Keratinocyte (primary cell): ENCODE measurements at regions not wholly inside any gene's neighbourhood (a gene's known extent, or its start where the extent isn't known, plus 50 kb on each side); places are given as distances from the start of the nearest gene placed in this dataset.

Source experiments
- DNase-seq: peaks from one replicate; pipeline ENCODE4 v3.0.0-alpha.2; 2011; ENCODE audit warnings: low read depth, missing footprints, low spot score
- FAIRE-seq: peaks from 2 replicates; lab custom pipeline; 2011; peaks lifted over from hg19 to GRCh38; lab: Jason Lieb, UNC
- H2AFZ ChIP-seq: 2 replicates; pipeline ENCODE4 v1.6.0; 2012; ENCODE audit warnings: low read length, control low read depth, inconsistent platforms; ENCODE audit not compliant: control insufficient read depth
- H3K27ac ChIP-seq: 2 replicates; pipeline ENCODE4 v1.5.1; 2011; ENCODE audit warnings: low read length; ENCODE audit not compliant: control insufficient read depth, insufficient read depth
- H3K27me3 ChIP-seq: 3 replicates; pipeline ENCODE4 v1.6.0; 2011; ENCODE audit warnings: low read length; ENCODE audit not compliant: control insufficient read depth, insufficient read depth; ENCODE audit errors: extremely low read depth
- H3K36me3 ChIP-seq, 2 experiments: 2 replicates in 1 of 2; 3 replicates in 1 of 2; pipeline ENCODE4 v1.5.1; 2011; ENCODE audit warnings: low read length in 2 of 2, mild to moderate bottlenecking in 1 of 2; ENCODE audit not compliant: control insufficient read depth in 2 of 2, insufficient read depth in 2 of 2; ENCODE audit errors: extremely low read depth in 1 of 2
- H3K4me1 ChIP-seq: 3 replicates; pipeline ENCODE4 v1.5.1; 2011; ENCODE audit warnings: low read length; ENCODE audit not compliant: control insufficient read depth, insufficient read depth; ENCODE audit errors: extremely low read depth
- H3K4me2 ChIP-seq: 3 replicates; pipeline ENCODE4 v1.6.0; 2011; ENCODE audit warnings: low read depth, low read length; ENCODE audit not compliant: control insufficient read depth, insufficient read depth; ENCODE audit errors: extremely low read depth
- H3K4me3 ChIP-seq, 3 experiments: fragments of 200-600 bp in 1 of 3; sonication (generic) in 1 of 3; 2 replicates in 2 of 3; 3 replicates in 1 of 3; pipeline ENCODE4 v1.5.1; 2011 to 2016; ENCODE audit warnings: low read length in 3 of 3, mild to moderate bottlenecking in 3 of 3, control low read depth in 2 of 3, inconsistent platforms in 1 of 3, low read depth in 1 of 3, mixed read lengths in 1 of 3, mixed run types in 1 of 3, moderate library complexity in 1 of 3; ENCODE audit not compliant: control insufficient read depth in 2 of 3, insufficient read depth in 2 of 3; ENCODE audit errors: extremely low read depth in 1 of 3
- H3K79me2 ChIP-seq: 2 replicates; pipeline ENCODE4 v1.6.0; 2012; ENCODE audit warnings: low read length; ENCODE audit not compliant: control insufficient read depth, insufficient read depth
- H3K9ac ChIP-seq: 3 replicates; pipeline ENCODE4 v1.6.0; 2011; ENCODE audit warnings: low read length; ENCODE audit not compliant: control insufficient read depth, insufficient read depth; ENCODE audit errors: extremely low read depth
- H3K9me1 ChIP-seq: 3 replicates; pipeline ENCODE4 v1.6.0; 2011; ENCODE audit warnings: low read length; ENCODE audit not compliant: control insufficient read depth, insufficient read depth; ENCODE audit errors: extremely low read depth
- H3K9me3 ChIP-seq: 2 replicates; pipeline ENCODE4 v1.5.1; 2012; ENCODE audit warnings: low read depth, low read length; ENCODE audit not compliant: control insufficient read depth
- H4K20me1 ChIP-seq: 3 replicates; pipeline ENCODE4 v1.6.0; 2011; ENCODE audit warnings: low read length; ENCODE audit not compliant: control insufficient read depth, insufficient read depth; ENCODE audit errors: extremely low read depth
- EZH2 ChIP-seq: IDR thresholded peaks from one replicate; pipeline ENCODE4 v1.6.1; 2012; ENCODE audit warnings: inconsistent platforms, mild to moderate bottlenecking, low read length, moderate library complexity
- dilution Hi-C: fragments of 300-500 bp; cut with MboI; formaldehyde crosslinking; loops from one replicate; pipeline ENCODE4 v1.7.0; 2020; ENCODE audit warnings: low sequenced_read_pairs; ENCODE audit not compliant: extremely low pct_ligation_motif_present
- TF ChIP-seq, protein P1 (sequence below), 3 experiments: IDR thresholded peaks in 1 of 3; conservative IDR thresholded peaks in 1 of 3; optimal IDR thresholded peaks in 1 of 3; 2 replicates in 2 of 3; 3 replicates in 1 of 3; pipeline versions ENCODE3 to v1.5.1; 2011; ENCODE audit warnings: low read length in 3 of 3, mild to moderate bottlenecking in 3 of 3, moderate library complexity in 2 of 3, control low read depth in 1 of 3, inconsistent platforms in 1 of 3; ENCODE audit not compliant: insufficient read depth in 2 of 3; ENCODE audit errors: extremely low read depth in 1 of 3

DNA sequence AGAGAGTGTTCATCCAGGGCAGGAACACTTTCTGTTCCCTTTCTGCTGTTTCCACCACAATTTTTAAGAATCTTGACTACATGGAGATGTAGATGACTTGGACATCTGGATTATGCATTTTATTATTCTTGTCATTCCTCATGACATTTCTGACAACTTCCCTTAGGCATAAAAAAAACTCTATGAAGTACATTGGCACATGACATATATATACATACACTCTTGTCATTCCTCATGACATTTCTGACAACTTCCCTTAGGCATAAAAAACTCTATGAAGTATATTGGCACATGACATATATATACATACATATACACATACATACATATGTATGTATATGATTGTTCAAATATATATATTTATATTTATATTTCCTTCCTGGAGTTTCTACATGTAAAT is 531.5 kb downstream of the COL12A1 start:
- DNase-seq: no peak
- no peaks in the 10 kb centered on the region for H3K9me1 ChIP-seq
- no peaks in the 10 kb centered on the region for H3K27me3 ChIP-seq
- TF ChIP-seq, protein P1, sequence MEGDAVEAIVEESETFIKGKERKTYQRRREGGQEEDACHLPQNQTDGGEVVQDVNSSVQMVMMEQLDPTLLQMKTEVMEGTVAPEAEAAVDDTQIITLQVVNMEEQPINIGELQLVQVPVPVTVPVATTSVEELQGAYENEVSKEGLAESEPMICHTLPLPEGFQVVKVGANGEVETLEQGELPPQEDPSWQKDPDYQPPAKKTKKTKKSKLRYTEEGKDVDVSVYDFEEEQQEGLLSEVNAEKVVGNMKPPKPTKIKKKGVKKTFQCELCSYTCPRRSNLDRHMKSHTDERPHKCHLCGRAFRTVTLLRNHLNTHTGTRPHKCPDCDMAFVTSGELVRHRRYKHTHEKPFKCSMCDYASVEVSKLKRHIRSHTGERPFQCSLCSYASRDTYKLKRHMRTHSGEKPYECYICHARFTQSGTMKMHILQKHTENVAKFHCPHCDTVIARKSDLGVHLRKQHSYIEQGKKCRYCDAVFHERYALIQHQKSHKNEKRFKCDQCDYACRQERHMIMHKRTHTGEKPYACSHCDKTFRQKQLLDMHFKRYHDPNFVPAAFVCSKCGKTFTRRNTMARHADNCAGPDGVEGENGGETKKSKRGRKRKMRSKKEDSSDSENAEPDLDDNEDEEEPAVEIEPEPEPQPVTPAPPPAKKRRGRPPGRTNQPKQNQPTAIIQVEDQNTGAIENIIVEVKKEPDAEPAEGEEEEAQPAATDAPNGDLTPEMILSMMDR (optimal IDR thresholded peaks at IDR 0.05 in 1 of 3, IDR thresholded peaks at IDR 0.05 in 1 of 3, conservative IDR thresholded peaks at IDR 0.05 in 1 of 3; ENCODE audit: extremely low read depth in 1 of 3, insufficient read depth in 2 of 3, low read length in 3 of 3): no peak
- no peak for TF ChIP-seq EZH2
- FAIRE-seq: no peak
- H2AFZ ChIP-seq: no peak overlapping the region
- no peak overlapping the region for H3K4me3 ChIP-seq
- no peaks in the 10 kb centered on the region for H3K4me1 ChIP-seq
- no peak overlapping the region for H3K27ac ChIP-seq
- H3K9ac ChIP-seq: no peak overlapping the region
- dilution Hi-C loops: no loop called here
- no peaks in the 10 kb centered on the region for H3K36me3 ChIP-seq
- H4K20me1 ChIP-seq: no peaks in the 10 kb centered on the region
- H3K4me2 ChIP-seq: no peak overlapping the region
- no peaks in the 10 kb centered on the region for H3K9me3 ChIP-seq
- no peaks in the 10 kb centered on the region for H3K79me2 ChIP-seq

DNA sequence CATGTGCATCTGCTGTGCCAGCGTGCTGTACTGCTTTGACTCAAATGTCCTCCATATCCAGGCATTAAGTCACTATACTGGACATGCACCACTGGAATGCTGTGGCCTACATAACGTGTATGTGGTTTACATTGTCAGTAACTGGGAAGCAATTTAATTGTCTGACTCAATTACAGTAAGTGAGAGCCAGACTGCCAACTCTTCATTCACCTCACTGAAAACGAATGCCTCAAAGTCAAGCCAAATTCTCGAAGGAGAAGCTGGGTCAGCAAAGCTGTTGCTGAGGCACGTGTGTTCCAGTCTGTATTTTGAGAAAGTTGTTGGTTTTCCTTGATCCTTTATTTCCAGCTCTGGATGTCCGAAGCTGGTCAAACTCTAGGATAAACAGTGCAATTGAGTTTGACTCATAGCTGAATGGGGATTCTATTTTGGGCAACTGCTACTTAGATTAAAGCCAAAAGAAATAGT is 534.3 kb downstream of the COL12A1 start:
- TF ChIP-seq EZH2: no peak
- TF ChIP-seq, protein P1 (optimal IDR thresholded peaks at IDR 0.05 in 1 of 3, IDR thresholded peaks at IDR 0.05 in 1 of 3, conservative IDR thresholded peaks at IDR 0.05 in 1 of 3; ENCODE audit: extremely low read depth in 1 of 3, insufficient read depth in 2 of 3, low read length in 3 of 3): no peak
- Histone ChIP-seq H3K79me2 (no peaks in the 10 kb centered on the region), H3K36me3 (no peaks in the 10 kb centered on the region), H3K4me3 (no peak overlapping the region), H3K4me2 (no peak overlapping the region), H3K27me3 (no peaks in the 10 kb centered on the region), H3K9ac (no peak overlapping the region), H2AFZ (no peak overlapping the region), H3K9me3 (no peaks in the 10 kb centered on the region), H4K20me1 (no peaks in the 10 kb centered on the region), H3K4me1 (no peaks in the 10 kb centered on the region), H3K9me1 (no peaks in the 10 kb centered on the region), H3K27ac (no peak overlapping the region)
- DNase-seq (no peak), FAIRE-seq (peak; percentile 44)
- dilution Hi-C loops: no loop called here
